HEK293 (cell line): ENCODE measurements at regions not wholly inside any gene's neighbourhood (a gene's known extent, or its start where the extent isn't known, plus 50 kb on each side); places are given as distances from the start of the nearest gene placed in this dataset.

Experiments used
- BCL11A ChIP-seq: fragments of 450-650 bp; formaldehyde crosslinking; IDR thresholded peaks from 2 replicates; pipeline ENCODE4 v1.5.1; 2016; ENCODE audit warnings: low read depth, missing biosample characterization, missing genetic modification characterization
- ZNF488 ChIP-seq: fragments of 450-650 bp; formaldehyde crosslinking; IDR thresholded peaks from 2 replicates; pipeline ENCODE4 v1.5.1; 2016; ENCODE audit warnings: missing biosample characterization, missing genetic modification characterization
- ZNF639 ChIP-seq: fragments of 450-650 bp; formaldehyde crosslinking; IDR thresholded peaks from 2 replicates; pipeline ENCODE4 v1.5.1; 2016; ENCODE audit warnings: missing biosample characterization, missing genetic modification characterization
- ZNF76 ChIP-seq: fragments of 450-650 bp; formaldehyde crosslinking; IDR thresholded peaks from 2 replicates; pipeline ENCODE4; 2016; ENCODE audit warnings: low read depth, missing biosample characterization, missing genetic modification characterization, borderline replicate concordance

GRCh38 chr4:63315651-63316050 is 1093.6 kb downstream of the TECRL start:
- no peak for TF ChIP-seq BCL11A
- no peak for TF ChIP-seq ZNF76
- no peak for TF ChIP-seq ZNF639 (tag by site-specific recombination)
- no peak for TF ChIP-seq ZNF488
